SU-DHL-6 (cell line): ENCODE measurements at regions not wholly inside any gene's neighbourhood (a gene's known extent, or its start where the extent isn't known, plus 50 kb on each side); places are given as distances from the start of the nearest gene placed in this dataset.

ENCODE experiments used
- H2AFZ ChIP-seq: fragments of 200-600 bp; sonication (generic); 2 replicates; pipeline ENCODE4 v1.6.1; 2014; ENCODE audit warnings: low read depth, mild to moderate bottlenecking, moderate library complexity, mixed read lengths, antibody characterized with exemption, low read length; ENCODE audit not compliant: severe bottlenecking
- H3F3A ChIP-seq: fragments of 200-600 bp; shearing (Covaris generic); 2 replicates; pipeline ENCODE4 v1.6.0; 2016; ENCODE audit warnings: antibody characterized with exemption, mild to moderate bottlenecking; ENCODE audit not compliant: insufficient read depth
- H3K27ac ChIP-seq: fragments of 200-600 bp; sonication (generic); 2 replicates; pipeline ENCODE4 v1.5.1; 2016; ENCODE audit warnings: low read depth, mild to moderate bottlenecking, low read length, moderate library complexity, mixed read lengths
- H3K27me3 ChIP-seq: fragments of 200-600 bp; sonication (generic), shearing (Covaris generic); 2 replicates; pipeline ENCODE4 v1.6.0; 2014; ENCODE audit warnings: mild to moderate bottlenecking, low read length
- H3K36me3 ChIP-seq: fragments of 200-600 bp; sonication (generic); 2 replicates; pipeline ENCODE4 v1.6.1; 2014; ENCODE audit warnings: mild to moderate bottlenecking, low read length, mixed read lengths
- H3K4me2 ChIP-seq: fragments of 300-600, 200-600 bp; shearing (Covaris generic), sonication (generic); 2 replicates; pipeline ENCODE4 v1.6.0; 2014; ENCODE audit warnings: low read length, low read depth, mild to moderate bottlenecking; ENCODE audit not compliant: poor library complexity, severe bottlenecking
- H3K4me3 ChIP-seq: fragments of 200-600 bp; sonication (generic); 2 replicates; pipeline ENCODE4 v1.5.1; 2014; ENCODE audit warnings: antibody characterized with exemption, low read length, mild to moderate bottlenecking, mixed read lengths; ENCODE audit not compliant: insufficient read depth, poor library complexity, severe bottlenecking
- H3K79me2 ChIP-seq: fragments of 200-600 bp; sonication (generic); 2 replicates; pipeline ENCODE4 v1.6.1; 2014; ENCODE audit warnings: mild to moderate bottlenecking, low read length, moderate library complexity; ENCODE audit not compliant: insufficient read depth
- H3K9ac ChIP-seq: fragments of 200-600 bp; sonication (generic); 2 replicates; pipeline ENCODE4 v1.7.0; 2014; ENCODE audit warnings: mild to moderate bottlenecking, low read length
- H3K9me2 ChIP-seq: fragments of 200-600 bp; sonication (generic); replicated peaks from 2 replicates; pipeline ENCODE4 v1.6.1; 2014; ENCODE audit warnings: low read length; ENCODE audit not compliant: insufficient read depth
- H3K9me3 ChIP-seq: fragments of 200-600 bp; sonication (generic); 2 replicates; pipeline ENCODE4 v1.6.1; 2014; ENCODE audit warnings: low read length, mixed read lengths; ENCODE audit not compliant: insufficient read depth
- H4K20me1 ChIP-seq: fragments of 200-600 bp; sonication (generic); 2 replicates; pipeline ENCODE4 v1.6.1; 2014; ENCODE audit warnings: low read depth, mild to moderate bottlenecking, antibody characterized with exemption, low read length, moderate library complexity, mixed read lengths
- CTCF ChIP-seq: fragments of 200-600 bp; sonication (generic); IDR thresholded peaks from one replicate; pipeline ENCODE4 v1.5.1; 2017; ENCODE audit warnings: antibody characterized with exemption, mild to moderate bottlenecking, low read length, moderate library complexity; ENCODE audit not compliant: insufficient read depth, poor library complexity, severe bottlenecking
- EZH2phosphoT487 ChIP-seq: fragments of 200-600 bp; sonication (generic), shearing (Covaris generic); conservative IDR thresholded peaks from 2 replicates; pipeline ENCODE4 v1.6.1; 2018; ENCODE audit warnings: mild to moderate bottlenecking, antibody characterized with exemption, low read length, moderate library complexity, mixed read lengths

DNA sequence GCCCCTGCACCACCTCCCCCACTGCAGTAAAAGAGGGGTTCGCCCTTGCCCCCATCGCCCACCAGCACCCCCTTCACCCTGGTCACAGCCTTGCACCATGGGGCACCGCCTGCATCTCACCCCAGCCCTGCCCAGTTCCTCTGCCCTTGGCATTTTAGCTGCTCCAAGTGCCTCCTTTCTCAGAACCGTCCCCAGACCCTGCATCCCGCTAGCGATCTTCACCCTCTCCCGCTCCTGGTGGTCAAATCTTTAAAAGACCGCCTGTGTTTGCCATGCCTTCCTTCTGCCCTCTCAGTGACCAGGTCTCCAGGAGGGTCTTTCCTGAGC is 114.7 kb upstream of the OTOS start:
- TF ChIP-seq EZH2phosphoT487 (no peak), CTCF (no peak)
- Histone ChIP-seq H2AFZ (no peak overlapping the region), H4K20me1 (no peaks in the 10 kb centered on the region), H3K79me2 (no peaks in the 10 kb centered on the region), H3K4me2 (no peak overlapping the region), H3K9ac (no peak overlapping the region), H3F3A (no peaks in the 10 kb centered on the region), H3K9me3 (no peaks in the 10 kb centered on the region), H3K27me3 (no peaks in the 10 kb centered on the region), H3K36me3 (no peaks in the 10 kb centered on the region), H3K27ac (no peak overlapping the region), H3K9me2 (no peaks in the 10 kb centered on the region), H3K4me3 (no peak overlapping the region)

- Histone ChIP-seq H3K9ac (no peak overlapping the region), H3K9me3 (no peaks in the 10 kb centered on the region), H3K36me3 (no peaks in the 10 kb centered on the region), H3K9me2 (no peaks in the 10 kb centered on the region), H3K4me2 (no peak overlapping the region), H2AFZ (no peak overlapping the region), H3K27me3 (no peaks in the 10 kb centered on the region), H3K27ac (no peak overlapping the region), H3K4me3 (no peak overlapping the region), H3F3A (no peaks in the 10 kb centered on the region), H4K20me1 (no peaks in the 10 kb centered on the region), H3K79me2 (no peaks in the 10 kb centered on the region)
- no peak for TF ChIP-seq EZH2phosphoT487
- TF ChIP-seq CTCF, result no peak
Measured at GRCh38 chr2:240255811-240256703, 115.6 kb upstream of the OTOS start.

DNA sequence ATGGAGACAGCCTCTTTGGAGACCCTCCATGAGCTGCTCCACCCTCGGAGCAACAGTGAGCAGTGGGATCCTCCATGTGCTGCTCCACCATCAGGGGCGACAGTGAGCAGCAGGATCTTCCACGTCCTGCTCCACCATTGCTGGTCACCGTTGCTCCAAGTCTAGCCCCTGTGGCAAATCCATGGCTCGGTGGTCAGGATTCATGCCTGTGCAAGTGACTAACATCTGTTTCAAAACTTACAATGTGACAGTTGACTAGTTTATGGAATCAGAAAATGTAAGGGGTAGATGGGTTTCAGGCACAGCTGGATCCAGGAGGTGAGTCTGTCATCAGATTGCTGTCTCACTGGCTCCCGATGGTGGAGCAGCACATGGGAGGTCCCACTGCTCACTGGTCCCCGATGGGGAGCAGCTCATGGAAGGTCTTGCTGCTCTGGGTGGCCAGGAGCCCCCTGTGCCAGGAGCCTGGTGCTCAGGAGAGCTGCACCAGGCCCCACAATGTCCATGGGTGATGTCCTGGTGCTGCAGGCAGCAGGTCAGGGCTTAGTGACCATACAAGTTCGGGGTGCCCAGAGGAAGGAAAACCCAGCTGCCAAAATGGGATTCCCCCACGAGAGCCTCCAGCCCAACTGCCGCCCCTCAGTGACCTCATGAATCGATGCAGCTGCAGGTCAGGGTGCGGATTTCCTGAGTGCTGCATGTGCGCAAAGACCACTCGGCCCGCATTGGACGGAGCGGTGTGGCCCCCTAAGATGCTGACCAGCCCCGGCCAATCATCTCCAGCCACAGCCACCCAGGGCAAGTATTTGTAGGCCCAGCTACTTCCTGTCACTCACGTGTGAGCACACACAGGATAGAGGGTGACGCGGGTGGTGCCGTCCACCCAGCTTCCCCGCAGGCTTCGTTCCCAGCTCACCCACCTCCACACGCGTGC is 116.5 kb upstream of the OTOS start:
- Histone ChIP-seq H2AFZ (no peak overlapping the region), H3K27me3 (no peaks in the 10 kb centered on the region), H4K20me1 (no peaks in the 10 kb centered on the region), H3K27ac (no peak overlapping the region), H3K9ac (no peak overlapping the region), H3F3A (no peaks in the 10 kb centered on the region), H3K79me2 (no peaks in the 10 kb centered on the region), H3K36me3 (no peaks in the 10 kb centered on the region), H3K4me3 (no peak overlapping the region), H3K9me2 (no peaks in the 10 kb centered on the region), H3K4me2 (no peak overlapping the region), H3K9me3 (no peaks in the 10 kb centered on the region)
- TF ChIP-seq EZH2phosphoT487, result no peak
- no peak for TF ChIP-seq CTCF
